IPS-20b (cell line): ENCODE measurements at regions not wholly inside any gene's neighbourhood (a gene's known extent, or its start where the extent isn't known, plus 50 kb on each side); places are given as distances from the start of the nearest gene placed in this dataset.

Experiments used
- H3K27ac ChIP-seq: one replicate; pipeline ENCODE4 v1.5.1; 2013; ENCODE audit warnings: low read length
- H3K27me3 ChIP-seq: 2 replicates; pipeline ENCODE4 v1.6.1; 2013; ENCODE audit warnings: mild to moderate bottlenecking, low read length, inconsistent platforms; ENCODE audit not compliant: insufficient read depth
- H3K36me3 ChIP-seq: 2 replicates; pipeline ENCODE4 v1.6.1; 2013; ENCODE audit warnings: low read depth, mild to moderate bottlenecking, inconsistent platforms, low read length, moderate library complexity; ENCODE audit not compliant: insufficient read depth
- H3K4me1 ChIP-seq: 2 replicates; pipeline ENCODE4 v1.6.1; 2013; ENCODE audit warnings: mild to moderate bottlenecking, control low read depth, inconsistent platforms, low read length, moderate library complexity; ENCODE audit not compliant: insufficient read depth
- H3K4me3 ChIP-seq: 2 replicates; pipeline ENCODE4 v1.5.1; 2013; ENCODE audit warnings: mild to moderate bottlenecking, low read length, inconsistent platforms
- H3K9ac ChIP-seq: 2 replicates; pipeline ENCODE4 v1.6.1; 2013; ENCODE audit warnings: low read depth, mild to moderate bottlenecking, inconsistent platforms, low read length, moderate library complexity
- H3K9me3 ChIP-seq: 2 replicates; pipeline ENCODE4 v1.6.1; 2013; ENCODE audit warnings: mild to moderate bottlenecking, low read depth, low read length, inconsistent platforms; ENCODE audit not compliant: insufficient read depth

- Histone ChIP-seq H3K27ac (no peak overlapping the region), H3K27me3 (no peaks in the 10 kb centered on the region), H3K36me3 (no peaks in the 10 kb centered on the region)
Observed at GRCh38 chr18:37630334-37630733, 64.7 kb upstream of the CELF4 start.

GRCh38 chr18:37628470-37629220 lies 63.0 kb upstream of the CELF4 start:
- H3K27me3 ChIP-seq: no peaks in the 10 kb centered on the region
- no peaks in the 10 kb centered on the region for H3K4me1 ChIP-seq
- no peak overlapping the region for H3K4me3 ChIP-seq
- no peaks in the 10 kb centered on the region for H3K9me3 ChIP-seq
- H3K36me3 ChIP-seq: no peaks in the 10 kb centered on the region
- no peak overlapping the region for H3K27ac ChIP-seq
- H3K9ac ChIP-seq: no peak overlapping the region

More at GRCh38 chr18:37630334-37630733, 64.7 kb upstream of the CELF4 start:
- Histone ChIP-seq H3K4me3 (no peak overlapping the region), H3K9ac (no peak overlapping the region), H3K9me3 (no peaks in the 10 kb centered on the region), H3K4me1 (no peaks in the 10 kb centered on the region)

GRCh38 chr18:37624318-37624717 lies 58.7 kb upstream of the CELF4 start:
- no peaks in the 10 kb centered on the region; the same call in 1 of the 2 replicates for H3K27me3 ChIP-seq
- no peaks in the 10 kb centered on the region for H3K36me3 ChIP-seq
- no peaks in the 10 kb centered on the region for H3K9me3 ChIP-seq
- no peak overlapping the region for H3K4me3 ChIP-seq
- H3K4me1 ChIP-seq: 0 out of 2 replicates have a peak, but pooled peaks cover 7% of the 10 kb centered on the region
- no peak overlapping the region for H3K27ac ChIP-seq
- no peak overlapping the region for H3K9ac ChIP-seq

GRCh38 chr18:37619964-37620363 lies 54.4 kb upstream of the CELF4 start:
- Histone ChIP-seq H3K27me3 (no peaks in the 10 kb centered on the region; the same call in 1 of the 2 replicates), H3K9me3 (no peaks in the 10 kb centered on the region), H3K4me1 (0 out of 2 replicates have a peak, but pooled peaks cover 7% of the 10 kb centered on the region)

GRCh38 chr18:37617623-37618022 lies 52.0 kb upstream of the CELF4 start:
- 0 out of 2 replicates have a peak, but pooled peaks cover 7% of the 10 kb centered on the region for H3K4me1 ChIP-seq
- H3K9ac ChIP-seq: no peak overlapping the region
- no peak overlapping the region for H3K27ac ChIP-seq
- H3K27me3 ChIP-seq: peaks cover 3% of the 10 kb centered on the region; the same call in 1 of the 2 replicates
- no peaks in the 10 kb centered on the region for H3K9me3 ChIP-seq
- H3K36me3 ChIP-seq: no peaks in the 10 kb centered on the region
- no peak overlapping the region for H3K4me3 ChIP-seq

More at GRCh38 chr18:37619964-37620363, 54.4 kb upstream of the CELF4 start:
- no peaks in the 10 kb centered on the region for H3K36me3 ChIP-seq
- no peak overlapping the region for H3K27ac ChIP-seq
- peak overlapping the region; percentile 17 for H3K4me3 ChIP-seq
- H3K9ac ChIP-seq: no peak overlapping the region
